ENCODE measurements at regions not wholly inside any gene's neighbourhood (a gene's known extent, or its start where the extent isn't known, plus 50 kb on each side); places are given as distances from the start of the nearest gene placed in this dataset.
A peak's percentile ranks its signal among the peaks of the same experiment; 100 is the strongest.

DNA sequence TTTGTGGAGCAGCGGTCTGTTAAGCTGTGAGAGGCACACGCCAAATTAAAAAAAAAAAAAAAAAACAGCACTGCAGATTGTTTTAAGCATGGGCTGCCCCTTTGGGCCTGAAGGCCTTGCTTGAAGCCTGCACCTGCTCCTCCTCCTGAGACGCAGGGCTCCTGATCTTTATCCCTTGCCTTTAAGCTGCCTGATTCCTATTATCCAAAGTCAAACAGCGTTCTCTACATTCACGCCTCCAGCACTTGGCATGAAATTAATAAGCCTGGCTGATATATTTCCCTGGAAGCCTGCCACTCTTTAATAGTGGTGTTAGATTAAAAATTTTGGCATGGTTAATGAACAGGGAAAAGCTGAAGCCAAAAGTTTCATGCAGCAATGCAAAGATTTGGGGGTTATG is 163.9 kb downstream of the FAXC start:
- no TSS peak for BruUV-seq (replicated peaks)
- TF ChIP-seq, protein P1, sequence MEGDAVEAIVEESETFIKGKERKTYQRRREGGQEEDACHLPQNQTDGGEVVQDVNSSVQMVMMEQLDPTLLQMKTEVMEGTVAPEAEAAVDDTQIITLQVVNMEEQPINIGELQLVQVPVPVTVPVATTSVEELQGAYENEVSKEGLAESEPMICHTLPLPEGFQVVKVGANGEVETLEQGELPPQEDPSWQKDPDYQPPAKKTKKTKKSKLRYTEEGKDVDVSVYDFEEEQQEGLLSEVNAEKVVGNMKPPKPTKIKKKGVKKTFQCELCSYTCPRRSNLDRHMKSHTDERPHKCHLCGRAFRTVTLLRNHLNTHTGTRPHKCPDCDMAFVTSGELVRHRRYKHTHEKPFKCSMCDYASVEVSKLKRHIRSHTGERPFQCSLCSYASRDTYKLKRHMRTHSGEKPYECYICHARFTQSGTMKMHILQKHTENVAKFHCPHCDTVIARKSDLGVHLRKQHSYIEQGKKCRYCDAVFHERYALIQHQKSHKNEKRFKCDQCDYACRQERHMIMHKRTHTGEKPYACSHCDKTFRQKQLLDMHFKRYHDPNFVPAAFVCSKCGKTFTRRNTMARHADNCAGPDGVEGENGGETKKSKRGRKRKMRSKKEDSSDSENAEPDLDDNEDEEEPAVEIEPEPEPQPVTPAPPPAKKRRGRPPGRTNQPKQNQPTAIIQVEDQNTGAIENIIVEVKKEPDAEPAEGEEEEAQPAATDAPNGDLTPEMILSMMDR (conservative IDR thresholded peaks at IDR 0.05): no peak
- TF ChIP-seq EZH2 (IDR thresholded peaks at IDR 0.05; ENCODE audit: low read depth): no peak
- peaks cover 18% of the 10 kb centered on the region; the same call in 1 of the 2 replicates for H3K9me3 ChIP-seq (ENCODE audit: insufficient read depth, low read depth)
- POLR2A ChIA-PET (ENCODE audit: unreplicated experiment): no interaction called here
- 0 out of 2 replicates have a peak, but pooled peaks cover 7% of the 10 kb centered on the region for H3K36me3 ChIP-seq (ENCODE audit: low read depth)
- no peak overlapping the region for H2AFZ ChIP-seq
- H3F3A ChIP-seq (ENCODE audit: insufficient read depth, low read depth): no peaks in the 10 kb centered on the region; the same call in 1 of the 2 replicates
- H3K79me2 ChIP-seq (ENCODE audit: low read depth): no peaks in the 10 kb centered on the region
- H3K4me1 ChIP-seq (replicated peaks; ENCODE audit: insufficient read depth): peaks cover 27% of the 10 kb centered on the region
- H3K27me3 ChIP-seq (ENCODE audit: insufficient read depth, low read depth): no peaks in the 10 kb centered on the region
- no peak for DNase-seq
- H4K20me1 ChIP-seq (ENCODE audit: insufficient read depth): no peaks in the 10 kb centered on the region
- no peak overlapping the region for H3K27ac ChIP-seq
- CTCF ChIA-PET: no interaction called here
- H3K4me3 ChIP-seq: no peak overlapping the region
- no peak overlapping the region for H3K4me2 ChIP-seq
- no peaks in the 10 kb centered on the region for H3K9me2 ChIP-seq (ENCODE audit: insufficient read depth)
- intact Hi-C loops (cut with micrococcal nuclease; ENCODE audit: unreplicated experiment): no loop called here

DNA sequence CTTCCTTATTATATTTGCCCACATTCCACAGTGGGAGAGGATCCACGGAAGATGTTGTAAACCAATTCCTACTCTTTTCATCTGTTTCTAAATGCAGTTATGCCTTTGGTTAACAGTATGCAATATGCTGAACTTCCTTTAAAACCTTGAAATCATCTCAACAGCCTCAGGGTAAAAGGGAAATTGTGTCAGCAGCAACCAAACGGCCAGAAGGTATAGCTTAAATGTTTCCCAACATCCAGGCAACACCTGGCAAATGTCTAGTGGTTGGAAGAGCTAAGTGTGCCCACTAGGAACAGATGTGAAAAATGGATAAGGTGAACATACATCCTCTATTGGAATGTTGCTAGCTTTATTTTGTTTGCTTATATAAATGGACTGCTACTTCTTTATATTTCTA is 164.8 kb downstream of the FAXC start:
- no peak overlapping the region for H3K4me3 ChIP-seq
- H3K4me1 ChIP-seq (replicated peaks; ENCODE audit: insufficient read depth): peaks cover 27% of the 10 kb centered on the region
- ChIA-PET POLR2A (ENCODE audit: unreplicated experiment) (no interaction called here), CTCF (no interaction called here)
- no peaks in the 10 kb centered on the region for H3K27me3 ChIP-seq (ENCODE audit: insufficient read depth, low read depth)
- DNase-seq: peak in 1 of 2 experiments; percentile 49
- H2AFZ ChIP-seq: no peak overlapping the region
- no peak overlapping the region; the same call in 1 of the 2 replicates for H3K27ac ChIP-seq
- H3K9me2 ChIP-seq (ENCODE audit: insufficient read depth): no peaks in the 10 kb centered on the region
- no peaks in the 10 kb centered on the region for H4K20me1 ChIP-seq (ENCODE audit: insufficient read depth)
- no peaks in the 10 kb centered on the region; the same call in 1 of the 2 replicates for H3F3A ChIP-seq (ENCODE audit: insufficient read depth, low read depth)
- H3K36me3 ChIP-seq (ENCODE audit: low read depth): 0 out of 2 replicates have a peak, but pooled peaks cover 7% of the 10 kb centered on the region
- peaks cover 25% of the 10 kb centered on the region; the same call in 1 of the 2 replicates for H3K9me3 ChIP-seq (ENCODE audit: insufficient read depth, low read depth)
- no peaks in the 10 kb centered on the region for H3K79me2 ChIP-seq (ENCODE audit: low read depth)
- peak overlapping the region; percentile 21 for H3K4me2 ChIP-seq
- intact Hi-C loops (cut with micrococcal nuclease; ENCODE audit: unreplicated experiment): no loop called here
- no TSS peak for BruUV-seq (replicated peaks)
- TF ChIP-seq, protein P1 (conservative IDR thresholded peaks at IDR 0.05): no peak
- no peak for TF ChIP-seq EZH2 (IDR thresholded peaks at IDR 0.05; ENCODE audit: low read depth)

DNA sequence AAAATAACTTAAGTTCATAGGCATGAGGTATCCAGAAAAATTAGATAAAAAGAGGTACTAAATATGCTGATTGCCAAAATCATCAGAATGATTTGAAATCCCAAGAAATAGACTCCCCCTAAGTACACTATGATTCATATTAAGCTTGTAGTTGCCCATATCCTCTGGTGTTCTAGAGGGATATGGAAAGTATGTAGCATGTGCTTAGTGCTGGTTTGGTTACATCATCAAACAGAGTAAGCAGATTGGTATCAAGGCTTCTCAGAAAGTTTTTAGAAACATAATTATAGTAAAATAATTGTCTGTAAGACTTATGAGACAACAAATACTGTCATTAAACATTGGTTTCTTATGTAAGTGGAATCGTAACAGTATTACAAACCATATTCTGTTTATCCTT is 166.4 kb downstream of the FAXC start:
- Histone ChIP-seq H3K4me3 (no peak overlapping the region), H2AFZ (no peak overlapping the region), H3K9me2 (ENCODE audit: insufficient read depth) (no peaks in the 10 kb centered on the region), H3K36me3 (ENCODE audit: low read depth) (0 out of 2 replicates have a peak, but pooled peaks cover 7% of the 10 kb centered on the region), H3K9me3 (ENCODE audit: insufficient read depth, low read depth) (peaks cover 34% of the 10 kb centered on the region; the same call in 1 of the 2 replicates), H4K20me1 (ENCODE audit: insufficient read depth) (no peaks in the 10 kb centered on the region), H3K4me1 (replicated peaks; ENCODE audit: insufficient read depth) (peaks cover 38% of the 10 kb centered on the region), H3K27me3 (ENCODE audit: insufficient read depth, low read depth) (no peaks in the 10 kb centered on the region), H3F3A (ENCODE audit: insufficient read depth, low read depth) (peaks cover 6% of the 10 kb centered on the region), H3K79me2 (ENCODE audit: low read depth) (no peaks in the 10 kb centered on the region), H3K27ac (no peak overlapping the region), H3K4me2 (no peak overlapping the region)
- no peak for DNase-seq
- no peak for TF ChIP-seq EZH2 (IDR thresholded peaks at IDR 0.05; ENCODE audit: low read depth)
- TF ChIP-seq, protein P1 (conservative IDR thresholded peaks at IDR 0.05): no peak
- ChIA-PET POLR2A (ENCODE audit: unreplicated experiment) (no interaction called here), CTCF (no interaction called here)
- no TSS peak for BruUV-seq (replicated peaks)
- intact Hi-C loops (cut with micrococcal nuclease; ENCODE audit: unreplicated experiment): no loop called here

Measured in PC-9 (cell line).